ENCODE measurements at regions not wholly inside any gene's neighbourhood (a gene's known extent, or its start where the extent isn't known, plus 50 kb on each side); places are given as distances from the start of the nearest gene placed in this dataset.

- H3K4me1 ChIP-seq: peaks cover 0 to 22% (median 6%) of the 10 kb centered on the region in 4 donors
- H3K9me3 ChIP-seq: no peaks in the 10 kb centered on the region
- H3K27ac ChIP-seq: peak overlapping the region in 2 of 5 donors; percentile 31 to 75
- H3K27me3 ChIP-seq: no peaks in the 10 kb centered on the region
- intact Hi-C loops (cut with DNase I; ENCODE audit: low total_unique reads): no loop called here
- TF ChIP-seq CTCF (IDR thresholded peaks at IDR 0.05) (no peak), POLR2AphosphoS5 (IDR thresholded peaks at IDR 0.05) (no peak), POLR2A (IDR thresholded peaks at IDR 0.05) (no peak), EP300 (IDR thresholded peaks at IDR 0.05) (no peak)
- H3K36me3 ChIP-seq: no peaks in the 10 kb centered on the region
- no peak overlapping the region for H3K4me3 ChIP-seq
- 85 to 89% (median 87%) methylated on average over 7 of the region's 7 CpGs for WGBS, 5 donors
- DNase-seq: no peak
Measured at GRCh38 chr2:41913921-41914609, 133.8 kb upstream of the PKDCC start.

GRCh38 chr2:41914936-41915335 lies 132.9 kb upstream of the PKDCC start:
- no peaks in the 10 kb centered on the region for H3K36me3 ChIP-seq
- intact Hi-C loops (cut with DNase I; ENCODE audit: low total_unique reads): no loop called here
- peak overlapping the region in 1 of 5 donors; percentile 75 for H3K27ac ChIP-seq
- H3K4me1 ChIP-seq: peaks cover 0 to 22% (median 6%) of the 10 kb centered on the region in 4 donors
- H3K27me3 ChIP-seq: no peaks in the 10 kb centered on the region
- no peak for DNase-seq
- H3K4me3 ChIP-seq: no peak overlapping the region
- H3K9me3 ChIP-seq: no peaks in the 10 kb centered on the region
- TF ChIP-seq POLR2AphosphoS5 (IDR thresholded peaks at IDR 0.05) (no peak), EP300 (IDR thresholded peaks at IDR 0.05) (no peak), CTCF (IDR thresholded peaks at IDR 0.05) (no peak), POLR2A (IDR thresholded peaks at IDR 0.05) (no peak)

GRCh38 chr2:41916177-41916576 lies 131.6 kb upstream of the PKDCC start:
- Histone ChIP-seq H3K4me3 (no peak overlapping the region), H3K4me1 (peaks cover 0 to 22% (median 6%) of the 10 kb centered on the region in 4 donors), H3K36me3 (no peaks in the 10 kb centered on the region), H3K27ac (no peak overlapping the region), H3K9me3 (no peaks in the 10 kb centered on the region), H3K27me3 (no peaks in the 10 kb centered on the region)
- TF ChIP-seq CTCF (IDR thresholded peaks at IDR 0.05): no peak
- no peak for TF ChIP-seq POLR2AphosphoS5 (IDR thresholded peaks at IDR 0.05)
- no peak for TF ChIP-seq EP300 (IDR thresholded peaks at IDR 0.05)
- TF ChIP-seq POLR2A (IDR thresholded peaks at IDR 0.05): no peak
- intact Hi-C loops (cut with DNase I; ENCODE audit: low total_unique reads): no loop called here
- WGBS, 5 donors: 89 to 99% (median 96%) methylated on average over 2 of the region's 2 CpGs
- no peak for DNase-seq

GRCh38 chr2:41917587-41917986 lies 130.2 kb upstream of the PKDCC start:
- intact Hi-C loops (cut with DNase I; ENCODE audit: low total_unique reads): no loop called here
- Histone ChIP-seq H3K9me3 (no peaks in the 10 kb centered on the region), H3K4me1 (peaks cover 0 to 20% (median 4%) of the 10 kb centered on the region in 4 donors), H3K4me3 (no peak overlapping the region), H3K27me3 (no peaks in the 10 kb centered on the region), H3K36me3 (no peaks in the 10 kb centered on the region), H3K27ac (no peak overlapping the region)
- TF ChIP-seq CTCF (IDR thresholded peaks at IDR 0.05): no peak
- TF ChIP-seq EP300 (IDR thresholded peaks at IDR 0.05): no peak
- TF ChIP-seq POLR2AphosphoS5 (IDR thresholded peaks at IDR 0.05): no peak
- no peak for TF ChIP-seq POLR2A (IDR thresholded peaks at IDR 0.05)
- 84 to 99% (median 95%) methylated on average over 2 of the region's 2 CpGs for WGBS, 5 donors
- DNase-seq: no peak

All from stomach (tissue), 8 donors.